ENCODE measurements at regions not wholly inside any gene's neighbourhood (a gene's known extent, or its start where the extent isn't known, plus 50 kb on each side); places are given as distances from the start of the nearest gene placed in this dataset.
"Not testable (repeated sequence)": the region's sequence is repeated elsewhere in the genome, so short reads cannot be mapped to it uniquely, and the experiment has no call there.

DNA sequence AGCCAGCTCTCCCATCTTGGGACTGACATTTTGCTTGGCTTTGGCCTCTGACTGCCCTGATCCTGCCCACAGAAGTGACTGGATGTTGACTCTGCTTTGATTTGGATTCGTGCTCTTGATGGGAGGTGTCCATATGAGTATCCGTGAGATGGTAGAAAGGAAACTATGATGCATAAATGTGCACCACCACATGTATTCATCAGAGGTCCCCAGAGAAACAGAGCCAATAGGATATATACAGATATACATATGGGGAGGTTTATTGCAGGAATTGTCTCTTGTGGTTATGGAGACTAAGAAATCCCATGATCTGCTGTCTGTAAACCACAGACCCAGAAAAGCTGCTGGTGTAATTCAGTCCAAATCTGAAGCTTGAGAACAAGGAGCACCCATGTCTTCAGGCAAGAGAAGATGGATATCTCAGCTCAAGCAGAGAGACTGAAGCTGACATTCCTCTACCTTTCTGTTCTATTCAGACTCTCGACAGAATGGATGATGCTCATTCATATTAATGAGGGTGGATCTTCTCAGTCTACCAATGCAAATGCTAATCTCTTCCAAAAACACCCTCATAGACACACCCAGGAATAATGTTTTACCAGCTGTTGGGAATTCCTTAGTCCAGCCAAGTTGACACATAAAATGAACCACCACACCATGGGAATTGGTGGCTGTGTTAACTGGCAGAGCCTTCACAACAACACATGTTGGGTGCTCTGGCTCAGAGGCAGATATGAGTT, 390.7 kb downstream of the CCSER2 start:
- no peak for FAIRE-seq
- DNase-seq (ENCODE audit: insufficient read length) = no peak

DNA sequence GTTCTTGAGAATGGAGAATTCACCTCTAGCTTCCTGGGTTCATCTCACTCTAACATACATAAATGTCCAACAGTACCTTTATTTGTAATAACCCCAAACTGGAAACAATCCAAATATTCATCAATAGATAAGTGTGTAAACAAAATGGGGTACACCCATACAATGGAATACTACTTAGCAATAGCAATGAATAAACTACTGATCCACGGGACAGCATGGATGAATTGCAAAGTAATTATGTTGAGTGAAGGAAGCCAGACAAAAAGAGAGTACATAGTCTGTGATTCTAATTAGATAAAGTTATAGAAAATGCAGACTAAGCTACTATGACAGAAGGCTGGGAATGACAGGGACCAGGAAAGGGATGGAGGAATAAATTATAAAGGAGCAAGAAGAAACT, 391.3 kb downstream of the CCSER2 start:
- FAIRE-seq = no peak
- TF ChIP-seq POLR2AphosphoS5 (IDR thresholded peaks at IDR 0.05; ENCODE audit: low read depth, low read length) (no peak), POLR2A (IDR thresholded peaks at IDR 0.05; ENCODE audit: low read depth, low read length) (no peak), TAF1 (IDR thresholded peaks at IDR 0.05; ENCODE audit: borderline replicate concordance, low read depth, low read length) (no peak)

More for the DNA sequence above, 390.7 kb downstream of the CCSER2 start:
- TF ChIP-seq POLR2A (IDR thresholded peaks at IDR 0.05; ENCODE audit: low read depth, low read length) (no peak), POLR2AphosphoS5 (IDR thresholded peaks at IDR 0.05; ENCODE audit: low read depth, low read length) (no peak), TAF1 (IDR thresholded peaks at IDR 0.05; ENCODE audit: borderline replicate concordance, low read depth, low read length) (no peak)

DNA sequence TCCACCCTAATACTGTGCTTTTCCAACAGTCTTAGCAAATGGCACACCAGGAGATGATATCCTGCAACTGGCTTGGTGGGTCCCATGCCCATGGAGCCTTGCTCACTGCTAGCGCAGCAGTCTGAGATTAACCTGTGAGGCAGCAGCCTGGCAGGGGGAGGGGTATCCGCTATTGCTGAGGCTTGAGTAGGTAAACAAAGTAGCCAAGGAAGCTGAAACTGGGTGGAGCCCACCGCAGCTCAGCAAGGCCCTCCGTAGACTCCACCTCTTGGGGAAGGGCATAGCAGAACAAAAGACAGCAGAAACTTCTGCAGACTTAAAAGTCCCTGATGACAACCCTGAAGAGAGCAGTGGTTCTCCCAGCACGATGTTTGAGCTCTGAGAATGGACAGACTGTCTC, 399.0 kb downstream of the CCSER2 start:
- FAIRE-seq (no peak), DNase-seq (ENCODE audit: insufficient read length) (no peak)
- TF ChIP-seq POLR2A (IDR thresholded peaks at IDR 0.05; ENCODE audit: low read depth, low read length) = no peak
- no peak for TF ChIP-seq TAF1 (IDR thresholded peaks at IDR 0.05; ENCODE audit: borderline replicate concordance, low read depth, low read length)
- no peak for TF ChIP-seq POLR2AphosphoS5 (IDR thresholded peaks at IDR 0.05; ENCODE audit: low read depth, low read length)

More for the DNA sequence above, 391.3 kb downstream of the CCSER2 start:
- no peak for DNase-seq (ENCODE audit: insufficient read length)

DNA sequence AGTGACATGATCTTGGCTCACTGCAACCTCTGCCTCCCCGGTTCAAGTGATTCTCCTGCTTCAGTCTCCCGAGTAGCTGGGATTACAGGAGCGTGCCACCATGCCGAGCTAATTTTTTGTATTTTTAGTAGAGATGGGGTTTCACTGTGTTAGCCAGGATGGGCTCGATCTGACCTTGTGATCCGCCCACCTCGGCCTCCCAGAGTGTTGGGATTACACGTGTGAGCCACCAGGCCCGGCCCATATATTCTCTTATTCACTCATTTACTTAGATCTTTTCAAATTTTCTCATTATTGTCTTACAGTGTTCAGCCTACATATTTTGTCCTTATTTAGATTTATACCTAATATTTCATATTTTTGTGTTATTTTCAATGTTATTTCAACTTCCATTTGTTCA, 410.7 kb downstream of the CCSER2 start:
- DNase-seq (ENCODE audit: insufficient read length); FAIRE-seq: not testable (repeated sequence)

DNA sequence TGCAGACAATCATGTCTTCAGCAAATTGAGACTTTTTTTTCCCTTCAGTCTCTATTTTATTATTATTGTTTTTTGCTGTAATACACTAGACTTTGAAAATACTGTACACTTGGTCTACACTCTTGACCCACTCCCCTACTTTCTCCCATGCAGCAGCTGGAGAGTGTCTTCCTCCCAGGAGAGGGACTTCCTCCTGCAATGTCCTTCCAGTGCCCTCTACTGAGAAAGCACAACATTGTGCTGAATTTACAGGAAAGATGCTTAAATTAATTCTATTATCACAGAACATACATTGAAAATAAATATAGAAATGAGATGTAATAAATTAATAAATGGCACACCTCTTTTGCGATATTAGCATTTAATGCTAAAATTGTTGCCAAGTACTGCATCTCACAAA, 411.3 kb downstream of the CCSER2 start:
- TF ChIP-seq POLR2AphosphoS5 (IDR thresholded peaks at IDR 0.05; ENCODE audit: low read depth, low read length) (no peak), TAF1 (IDR thresholded peaks at IDR 0.05; ENCODE audit: borderline replicate concordance, low read depth, low read length) (no peak), POLR2A (IDR thresholded peaks at IDR 0.05; ENCODE audit: low read depth, low read length) (no peak)
- DNase-seq (ENCODE audit: insufficient read length) = no peak

DNA sequence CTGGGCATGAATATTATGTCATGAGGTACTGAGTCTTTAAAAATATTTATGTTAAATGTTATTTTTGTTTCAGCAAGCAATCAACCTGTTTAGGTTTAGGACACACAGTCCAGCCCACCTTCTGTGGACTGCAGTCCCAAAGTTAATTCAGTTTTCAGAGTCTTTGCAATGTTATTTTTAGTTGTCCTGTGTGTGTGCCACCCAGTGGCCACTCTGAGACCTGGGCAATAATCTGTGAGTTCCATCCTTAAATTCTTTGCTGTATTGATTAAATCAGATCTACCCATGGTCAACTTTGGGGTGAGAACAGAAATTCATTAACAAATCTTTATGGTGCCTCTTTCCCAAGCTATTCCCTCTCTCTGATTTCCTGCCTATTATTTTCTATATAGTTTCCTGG, 415.1 kb downstream of the CCSER2 start:
- TF ChIP-seq POLR2A (IDR thresholded peaks at IDR 0.05; ENCODE audit: low read depth, low read length) (no peak), POLR2AphosphoS5 (IDR thresholded peaks at IDR 0.05; ENCODE audit: low read depth, low read length) (no peak), TAF1 (IDR thresholded peaks at IDR 0.05; ENCODE audit: borderline replicate concordance, low read depth, low read length) (no peak)
- DNase-seq (ENCODE audit: insufficient read length) (no peak), FAIRE-seq (no peak)

More for the DNA sequence above, 411.3 kb downstream of the CCSER2 start:
- no peak for FAIRE-seq

DNA sequence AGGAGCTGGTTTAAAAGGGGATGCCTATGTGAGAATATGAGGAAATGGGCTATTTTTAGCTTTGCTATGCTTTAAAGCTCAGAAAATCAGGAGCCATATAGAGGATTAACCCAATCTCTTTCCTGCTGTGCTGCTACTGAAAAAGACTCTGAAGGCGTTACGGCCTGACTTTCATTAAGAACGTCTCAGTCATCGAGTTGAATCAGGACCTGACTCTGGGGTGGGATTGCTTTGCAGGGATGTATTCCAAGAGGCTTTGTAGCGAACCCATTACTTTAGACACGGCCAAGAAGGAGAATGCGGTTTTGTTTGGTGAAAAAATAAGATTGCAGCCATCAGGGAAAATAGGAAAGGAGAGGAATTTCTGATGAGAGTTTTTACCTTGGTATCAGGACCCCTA, 426.9 kb downstream of the CCSER2 start:
- TF ChIP-seq POLR2AphosphoS5 (IDR thresholded peaks at IDR 0.05; ENCODE audit: low read depth, low read length) = no peak
- no peak for TF ChIP-seq POLR2A (IDR thresholded peaks at IDR 0.05; ENCODE audit: low read depth, low read length)
- no peak for TF ChIP-seq TAF1 (IDR thresholded peaks at IDR 0.05; ENCODE audit: borderline replicate concordance, low read depth, low read length)
- no peak for FAIRE-seq
- no peak for DNase-seq (ENCODE audit: insufficient read length)

DNA sequence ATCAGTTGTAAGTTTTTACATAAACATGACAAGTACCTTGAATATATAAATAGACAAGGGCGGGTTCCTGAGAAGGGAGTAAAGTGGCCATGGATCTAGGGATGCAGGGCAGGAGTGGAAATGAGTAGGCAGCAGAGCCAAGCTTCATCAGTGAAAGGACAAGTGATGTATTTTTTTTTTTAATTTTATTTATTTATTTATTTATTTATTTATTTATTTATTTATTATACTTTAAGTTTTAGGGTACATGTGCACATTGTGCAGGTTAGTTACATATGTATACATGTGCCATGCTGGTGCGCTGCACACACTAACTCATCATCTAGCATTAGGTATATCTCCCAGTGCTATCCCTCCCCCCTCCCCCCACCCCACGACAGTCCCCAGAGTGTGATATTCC, 428.3 kb downstream of the CCSER2 start:
- FAIRE-seq; DNase-seq (ENCODE audit: insufficient read length): not testable (repeated sequence)

DNA sequence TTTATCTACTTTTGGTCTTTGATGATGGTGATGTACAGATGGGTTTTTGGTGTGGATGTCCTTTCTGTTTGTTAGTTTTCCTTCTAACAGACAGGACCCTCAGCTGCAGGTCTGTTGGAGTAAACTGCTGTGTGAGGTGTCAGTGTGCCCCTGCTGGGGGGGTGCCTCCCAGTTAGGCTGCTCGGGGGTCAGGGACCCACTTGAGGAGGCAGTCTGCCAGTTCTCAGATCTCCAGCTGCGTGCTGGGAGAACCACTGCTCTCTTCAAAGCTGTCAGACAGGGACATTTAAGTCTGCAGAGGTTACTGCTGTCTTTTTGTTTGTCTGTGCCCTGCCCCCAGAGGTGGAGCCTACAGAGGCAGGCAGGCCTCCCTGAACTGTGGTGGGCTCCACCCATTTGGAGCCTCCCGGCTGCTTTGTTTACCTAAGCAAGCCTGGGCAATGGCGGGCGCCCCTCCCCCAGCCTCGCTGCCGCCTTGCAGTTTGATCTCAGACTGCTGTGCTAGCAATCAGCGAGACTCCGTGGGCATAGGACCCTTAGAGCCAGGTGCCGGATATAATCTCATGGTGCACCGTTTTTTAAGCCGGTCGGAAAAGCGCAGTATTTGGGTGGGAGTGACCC, 433.7 kb downstream of the CCSER2 start:
- DNase-seq (ENCODE audit: insufficient read length); FAIRE-seq: not testable (repeated sequence)

DNA sequence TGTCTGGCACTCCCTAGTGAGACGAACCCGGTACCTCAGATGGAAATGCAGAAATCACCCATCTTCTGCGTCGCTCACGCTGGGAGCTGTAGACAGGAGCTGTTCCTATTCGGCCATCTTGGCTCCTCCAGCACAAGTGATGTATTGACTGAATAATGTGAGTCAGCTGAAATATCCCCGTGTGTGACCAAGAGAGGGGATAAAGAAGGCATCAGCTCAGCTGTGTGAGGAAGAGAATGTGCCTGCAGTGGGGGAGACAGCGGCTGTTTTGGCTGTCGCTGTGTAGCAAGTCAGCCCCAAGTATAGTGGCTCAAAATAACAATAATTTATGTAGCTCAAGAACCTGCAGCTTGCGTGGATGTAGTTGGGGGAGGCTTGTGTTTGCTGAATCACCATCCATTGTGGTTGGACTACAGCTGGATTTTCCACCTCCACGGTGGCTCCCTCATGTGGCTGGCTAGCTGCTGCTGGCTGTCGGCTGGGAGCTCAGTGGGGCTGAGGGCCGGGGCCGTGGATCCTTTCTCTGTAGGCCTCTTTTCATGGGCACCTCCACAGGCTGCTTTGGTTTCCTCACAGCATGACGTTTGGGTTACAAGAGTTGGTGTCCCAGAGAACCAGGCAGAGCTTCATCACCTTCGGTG, 434.5 kb downstream of the CCSER2 start:
- FAIRE-seq = no peak
- DNase-seq (ENCODE audit: insufficient read length) = no peak
- no peak for TF ChIP-seq TAF1 (IDR thresholded peaks at IDR 0.05; ENCODE audit: borderline replicate concordance, low read depth, low read length)
- TF ChIP-seq POLR2A (IDR thresholded peaks at IDR 0.05; ENCODE audit: low read depth, low read length) = no peak
- no peak for TF ChIP-seq POLR2AphosphoS5 (IDR thresholded peaks at IDR 0.05; ENCODE audit: low read depth, low read length)

DNA sequence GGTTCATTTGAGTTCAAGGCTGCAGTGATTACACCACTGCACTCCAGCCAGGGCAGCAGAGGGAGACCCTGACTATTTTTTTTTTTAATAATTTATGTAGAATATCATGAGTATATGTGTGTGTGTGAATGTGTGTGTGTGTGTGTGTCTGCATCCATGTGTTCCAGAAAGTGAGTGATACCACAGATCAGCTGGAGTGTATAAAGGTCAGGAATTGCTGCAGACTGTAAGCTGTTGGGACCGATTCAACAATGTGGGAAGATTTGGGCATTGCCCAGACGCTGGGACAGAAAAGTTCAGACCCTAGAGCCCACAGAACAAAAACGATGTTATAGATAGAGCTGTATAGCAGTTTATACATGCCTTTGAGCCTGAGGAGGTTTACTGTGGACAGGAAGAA, 435.6 kb downstream of the CCSER2 start:
- FAIRE-seq (no peak), DNase-seq (ENCODE audit: insufficient read length) (no peak)
- TF ChIP-seq TAF1 (IDR thresholded peaks at IDR 0.05; ENCODE audit: borderline replicate concordance, low read depth, low read length) (no peak), POLR2AphosphoS5 (IDR thresholded peaks at IDR 0.05; ENCODE audit: low read depth, low read length) (no peak), POLR2A (IDR thresholded peaks at IDR 0.05; ENCODE audit: low read depth, low read length) (no peak)

DNA sequence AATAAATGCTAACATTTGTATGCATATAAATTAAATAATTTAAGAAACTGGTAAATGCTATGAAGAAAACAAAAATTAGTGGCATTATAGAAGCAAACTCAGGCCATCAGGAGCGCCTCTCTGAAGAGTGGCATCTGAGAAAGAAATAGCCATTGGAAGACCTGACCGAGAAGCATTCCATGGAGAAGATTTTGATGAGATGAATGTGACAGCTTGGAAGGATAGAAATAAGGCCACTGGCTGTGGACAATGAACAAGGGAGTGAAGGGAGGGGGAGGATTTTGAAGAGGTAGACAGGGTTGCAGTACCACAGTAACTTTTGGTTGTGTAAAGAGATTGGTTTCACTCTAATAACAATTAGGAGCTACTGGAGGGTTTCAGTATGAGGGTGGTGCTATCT, 436.7 kb downstream of the CCSER2 start:
- TF ChIP-seq TAF1 (IDR thresholded peaks at IDR 0.05; ENCODE audit: borderline replicate concordance, low read depth, low read length) (no peak), POLR2AphosphoS5 (IDR thresholded peaks at IDR 0.05; ENCODE audit: low read depth, low read length) (no peak), POLR2A (IDR thresholded peaks at IDR 0.05; ENCODE audit: low read depth, low read length) (no peak)
- no peak for DNase-seq (ENCODE audit: insufficient read length)
- FAIRE-seq = no peak

Measured in GM12892 (cell line).